Activated CD4-positive, alpha-beta T cell treated with anti-CD3 and anti-CD28 coated beads, Interleukin-2, amount 10 ng/mL, durations not matched to agents 7 days and 5 days (primary cell): ENCODE measurements at regions not wholly inside any gene's neighbourhood (a gene's known extent, or its start where the extent isn't known, plus 50 kb on each side); places are given as distances from the start of the nearest gene placed in this dataset.

Experiments used
- CTCF ChIA-PET: fragments of 350-600 bp; sonication (Branson Sonifier 250); formaldehyde crosslinking; loops from one replicate; lab custom pipeline; 2021; ENCODE audit warnings: antibody characterized with exemption; lab: Charles Lee
- POLR2A ChIA-PET: fragments of 350-600 bp; sonication (Branson Sonifier 250); formaldehyde crosslinking; loops from one replicate; lab custom pipeline; 2021; ENCODE audit warnings: antibody characterized with exemption; lab: Charles Lee
- DNase-seq: peaks from one replicate; pipeline ENCODE4 v3.0.0-alpha.2; 2020
- H3K27ac Mint-ChIP-seq: one replicate; pipeline ENCODE4 v1.8.0; 2021; ENCODE audit warnings: mild to moderate bottlenecking, moderate library complexity, mixed read lengths
- H3K27me3 Mint-ChIP-seq: one replicate; pipeline ENCODE4 v1.8.0; 2021; ENCODE audit warnings: mixed read lengths
- H3K36me3 Mint-ChIP-seq: one replicate; pipeline ENCODE4 v1.8.0; 2021; ENCODE audit warnings: low read depth, mixed read lengths
- H3K4me1 Mint-ChIP-seq: one replicate; pipeline ENCODE4 v1.8.0; 2021; ENCODE audit warnings: mixed read lengths
- H3K4me3 Mint-ChIP-seq: one replicate; pipeline ENCODE4 v1.8.0; 2021; ENCODE audit warnings: mild to moderate bottlenecking, moderate library complexity, mixed read lengths
- H3K9me3 Mint-ChIP-seq: one replicate; pipeline ENCODE4 v1.8.0; 2021; ENCODE audit warnings: mixed read lengths

- POLR2A ChIA-PET = no interaction called here
- H3K4me1 Mint-ChIP-seq = no peaks in the 10 kb centered on the region
- H3K4me3 Mint-ChIP-seq = no peak overlapping the region
- DNase-seq = no peak
- H3K27ac Mint-ChIP-seq = no peak overlapping the region
- H3K27me3 Mint-ChIP-seq = no peaks in the 10 kb centered on the region
- H3K9me3 Mint-ChIP-seq = peaks cover 2% of the 10 kb centered on the region
- CTCF ChIA-PET = no interaction called here
- H3K36me3 Mint-ChIP-seq = no peaks in the 10 kb centered on the region
Measured at GRCh38 chr5:164175083-164175482, 669.7 kb downstream of the MAT2B start.

- Mint-ChIP-seq H3K4me3 (no peak overlapping the region), H3K9me3 (no peaks in the 10 kb centered on the region), H3K27ac (no peak overlapping the region), H3K4me1 (no peaks in the 10 kb centered on the region), H3K36me3 (no peaks in the 10 kb centered on the region), H3K27me3 (no peaks in the 10 kb centered on the region)
- no peak for DNase-seq
- ChIA-PET POLR2A (no interaction called here), CTCF (no interaction called here)
Measured at GRCh38 chr5:164179406-164179805, 674.0 kb downstream of the MAT2B start.

DNA sequence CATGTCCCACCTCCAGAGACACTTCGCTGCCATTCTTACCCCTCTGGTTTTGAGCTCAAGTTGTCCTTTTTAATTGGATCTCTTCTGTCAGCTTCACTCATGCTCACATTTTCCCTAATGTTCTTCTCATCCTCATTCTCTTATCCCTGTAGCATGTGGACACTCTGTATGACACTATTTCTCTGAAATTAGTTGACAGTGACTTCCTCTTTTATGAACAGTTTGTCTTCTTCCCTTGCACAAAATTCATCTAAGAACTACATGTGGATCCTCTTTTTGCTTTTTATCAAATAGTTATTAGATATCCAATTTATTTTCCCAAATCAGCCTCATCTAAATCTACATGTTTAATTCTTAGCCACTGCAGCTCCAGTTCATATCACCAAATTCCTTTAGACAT, 676.2 kb downstream of the MAT2B start:
- no peaks in the 10 kb centered on the region for H3K4me1 Mint-ChIP-seq
- H3K27ac Mint-ChIP-seq = no peak overlapping the region
- no peaks in the 10 kb centered on the region for H3K9me3 Mint-ChIP-seq
- H3K27me3 Mint-ChIP-seq = no peaks in the 10 kb centered on the region
- H3K36me3 Mint-ChIP-seq = no peaks in the 10 kb centered on the region
- H3K4me3 Mint-ChIP-seq = no peak overlapping the region
- POLR2A ChIA-PET = no interaction called here
- no peak for DNase-seq
- CTCF ChIA-PET = no interaction called here

DNA sequence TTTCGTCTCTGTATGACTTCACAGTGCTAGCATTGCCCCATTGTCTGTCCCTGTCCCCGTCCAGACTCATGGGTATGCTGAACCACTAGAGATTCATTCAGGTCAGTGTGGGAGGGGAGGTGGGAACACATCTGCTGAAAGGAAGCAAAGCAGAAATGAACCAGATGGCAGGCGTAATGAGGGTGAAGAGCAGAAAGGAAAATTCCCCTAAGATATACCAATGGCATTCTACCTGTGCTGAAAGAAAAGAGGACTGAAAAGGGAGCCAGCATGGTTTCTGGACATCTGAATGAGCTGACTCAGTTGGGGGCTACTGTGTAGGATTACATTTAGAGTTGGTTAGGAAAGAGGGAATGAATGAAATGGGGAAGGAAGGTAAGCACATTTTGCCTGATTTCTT, 678.7 kb downstream of the MAT2B start:
- no peak overlapping the region for H3K27ac Mint-ChIP-seq
- H3K4me1 Mint-ChIP-seq = no peaks in the 10 kb centered on the region
- POLR2A ChIA-PET = no interaction called here
- no peak for DNase-seq
- CTCF ChIA-PET = no interaction called here
- H3K36me3 Mint-ChIP-seq = no peaks in the 10 kb centered on the region
- no peaks in the 10 kb centered on the region for H3K9me3 Mint-ChIP-seq
- no peak overlapping the region for H3K4me3 Mint-ChIP-seq
- no peaks in the 10 kb centered on the region for H3K27me3 Mint-ChIP-seq

- no peaks in the 10 kb centered on the region for H3K36me3 Mint-ChIP-seq
- ChIA-PET CTCF (no interaction called here), POLR2A (no interaction called here)
- no peak overlapping the region for H3K27ac Mint-ChIP-seq
- no peaks in the 10 kb centered on the region for H3K4me1 Mint-ChIP-seq
- no peaks in the 10 kb centered on the region for H3K27me3 Mint-ChIP-seq
- no peak overlapping the region for H3K4me3 Mint-ChIP-seq
- DNase-seq = no peak
- H3K9me3 Mint-ChIP-seq = no peaks in the 10 kb centered on the region
Measured at GRCh38 chr5:164185000-164185399, 679.6 kb downstream of the MAT2B start.

DNA sequence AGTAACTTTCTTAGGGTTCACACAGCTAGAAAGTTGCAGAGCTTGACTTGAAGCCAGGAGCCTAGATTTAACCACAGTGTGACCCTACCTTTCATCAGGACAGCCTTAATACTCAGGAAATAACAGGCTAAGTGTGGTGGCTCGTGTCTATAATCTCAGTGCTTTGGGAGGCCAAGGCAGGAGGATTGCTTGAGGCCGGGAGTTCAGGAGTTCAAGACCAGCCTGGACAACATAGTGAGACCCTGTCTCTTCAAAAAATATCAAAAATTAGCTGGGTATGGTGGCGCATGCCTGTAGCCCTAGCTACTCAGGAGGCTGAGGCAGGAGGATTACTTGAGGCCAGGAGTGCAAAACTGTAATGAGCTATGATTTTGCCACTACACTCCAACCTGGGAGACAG, 681.1 kb downstream of the MAT2B start:
- DNase-seq = no peak
- Mint-ChIP-seq H3K36me3 (no peaks in the 10 kb centered on the region), H3K27me3 (no peaks in the 10 kb centered on the region), H3K27ac (no peak overlapping the region), H3K4me3 (no peak overlapping the region), H3K9me3 (no peaks in the 10 kb centered on the region), H3K4me1 (no peaks in the 10 kb centered on the region)
- CTCF ChIA-PET = no interaction called here
- POLR2A ChIA-PET = no interaction called here

DNA sequence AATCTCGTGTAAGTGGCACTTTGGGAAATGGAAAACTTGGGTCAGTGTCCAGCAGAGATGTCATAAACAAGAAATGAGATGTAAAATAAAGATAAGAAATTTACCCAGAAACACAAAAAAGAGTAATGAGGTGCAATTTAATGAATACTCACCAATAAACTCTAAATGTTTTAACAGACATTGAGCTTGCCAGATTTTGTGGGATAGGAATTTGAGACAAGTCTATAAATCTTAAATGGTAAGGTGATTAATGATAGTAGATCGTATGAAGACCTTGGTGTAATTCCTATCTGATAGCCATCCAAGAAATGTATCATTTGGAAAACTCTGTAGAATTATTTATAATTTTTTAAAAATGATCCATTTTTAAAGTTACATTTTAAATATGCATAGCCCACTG, 682.4 kb downstream of the MAT2B start:
- CTCF ChIA-PET = interaction anchor here (1.1 kb wide), 1 partner anchor 280 kb away, joined by 3 read pairs; no protein-coding TSS in a partner anchor
- Mint-ChIP-seq H3K4me3 (no peak overlapping the region), H3K27me3 (no peaks in the 10 kb centered on the region), H3K36me3 (no peaks in the 10 kb centered on the region), H3K4me1 (no peaks in the 10 kb centered on the region), H3K27ac (no peak overlapping the region), H3K9me3 (no peaks in the 10 kb centered on the region)
- DNase-seq = no peak
- POLR2A ChIA-PET = no interaction called here

DNA sequence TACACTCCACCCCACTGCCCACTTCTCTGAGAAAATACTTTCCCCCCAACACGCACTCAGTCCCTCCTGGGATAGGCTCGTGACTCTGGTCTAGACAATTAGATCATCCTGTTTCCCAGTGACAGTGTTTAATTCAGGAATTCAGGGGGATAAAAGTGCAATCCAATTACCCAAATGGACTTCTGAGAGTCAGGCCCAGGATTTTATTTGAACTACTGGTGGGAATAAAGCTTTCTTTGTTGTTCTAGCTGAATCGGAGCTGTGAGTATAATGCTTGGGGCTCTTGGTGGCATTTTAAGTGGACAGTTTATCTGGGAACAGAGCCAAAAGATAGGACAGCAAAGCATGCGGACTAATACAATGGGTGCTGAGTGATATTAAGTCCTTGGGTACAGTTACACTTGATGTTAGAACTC, 683.3 kb downstream of the MAT2B start:
- Mint-ChIP-seq H3K4me3 (no peak overlapping the region), H3K36me3 (no peaks in the 10 kb centered on the region), H3K9me3 (no peaks in the 10 kb centered on the region), H3K27me3 (no peaks in the 10 kb centered on the region), H3K4me1 (no peaks in the 10 kb centered on the region), H3K27ac (no peak overlapping the region)
- no peak for DNase-seq
- CTCF ChIA-PET = interaction anchor here (1.1 kb wide), 1 partner anchor 279 kb away, joined by 3 read pairs; no protein-coding TSS in a partner anchor
- POLR2A ChIA-PET = no interaction called here

DNA sequence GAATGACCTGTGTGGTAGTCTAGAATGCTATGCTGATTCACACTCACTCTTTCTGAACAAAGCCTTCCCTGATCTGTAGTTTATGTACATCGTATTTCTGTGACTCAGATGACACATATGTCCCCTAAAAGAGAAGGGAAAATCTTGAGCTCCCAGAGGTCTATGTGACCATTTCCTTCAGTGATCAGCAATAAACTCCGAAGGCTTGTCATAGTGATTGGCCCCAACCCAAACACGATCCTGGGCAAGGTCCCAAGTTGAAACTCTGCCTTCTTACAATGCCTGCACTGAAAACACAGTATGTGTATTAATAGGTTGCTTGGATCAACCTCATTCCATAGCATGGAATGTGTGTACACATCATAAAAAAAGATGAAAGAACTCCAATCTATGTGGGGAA, 685.8 kb downstream of the MAT2B start:
- no peak for DNase-seq
- POLR2A ChIA-PET = no interaction called here
- no peaks in the 10 kb centered on the region for H3K4me1 Mint-ChIP-seq
- H3K27ac Mint-ChIP-seq = no peak overlapping the region
- no peaks in the 10 kb centered on the region for H3K27me3 Mint-ChIP-seq
- CTCF ChIA-PET = no interaction called here
- H3K4me3 Mint-ChIP-seq = no peak overlapping the region
- no peaks in the 10 kb centered on the region for H3K36me3 Mint-ChIP-seq
- H3K9me3 Mint-ChIP-seq = no peaks in the 10 kb centered on the region

GRCh38 chr5:164202338-164202737, 696.9 kb downstream of the MAT2B start:
- no peaks in the 10 kb centered on the region for H3K27me3 Mint-ChIP-seq
- H3K27ac Mint-ChIP-seq = no peak overlapping the region
- POLR2A ChIA-PET = no interaction called here

GRCh38 chr5:164203581-164204225, 698.3 kb downstream of the MAT2B start:
- ChIA-PET POLR2A (no interaction called here), CTCF (no interaction called here)
- Mint-ChIP-seq H3K27ac (no peak overlapping the region), H3K4me3 (no peak overlapping the region), H3K27me3 (no peaks in the 10 kb centered on the region), H3K4me1 (no peaks in the 10 kb centered on the region), H3K9me3 (peaks cover 4% of the 10 kb centered on the region), H3K36me3 (no peaks in the 10 kb centered on the region)
- no peak for DNase-seq

More at GRCh38 chr5:164202338-164202737, 696.9 kb downstream of the MAT2B start:
- Mint-ChIP-seq H3K4me3 (no peak overlapping the region), H3K36me3 (no peaks in the 10 kb centered on the region), H3K4me1 (no peaks in the 10 kb centered on the region), H3K9me3 (no peaks in the 10 kb centered on the region)
- DNase-seq = no peak
- CTCF ChIA-PET = no interaction called here

DNA sequence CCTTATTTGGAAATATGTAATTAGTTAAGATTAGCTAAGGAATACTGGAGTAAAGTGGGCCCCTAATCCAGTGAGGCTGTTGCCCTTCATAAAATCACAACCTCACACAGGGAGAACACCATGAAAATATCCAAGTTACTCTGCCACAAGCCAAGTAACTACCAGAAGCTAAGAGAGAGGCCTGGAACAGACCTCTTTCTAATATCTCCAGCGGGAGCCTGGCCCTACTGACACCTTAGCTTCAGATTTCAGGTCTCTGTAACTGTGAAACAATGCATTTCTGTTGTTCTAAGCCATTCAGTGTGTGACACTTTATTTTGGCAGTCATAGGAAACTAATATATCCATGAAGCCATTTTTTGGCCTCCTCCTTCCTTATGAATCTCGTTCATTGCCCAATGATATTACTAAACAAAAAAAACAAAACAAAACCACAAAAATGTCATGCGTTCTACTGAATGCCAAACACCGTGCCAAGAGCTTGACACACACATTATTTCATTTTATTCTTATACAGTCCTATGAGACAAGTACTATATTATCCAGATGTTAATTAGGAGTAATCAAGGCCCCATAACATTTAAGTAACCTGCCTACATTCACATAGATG, 699.0 kb downstream of the MAT2B start:
- peaks cover 4% of the 10 kb centered on the region for H3K9me3 Mint-ChIP-seq
- no peaks in the 10 kb centered on the region for H3K4me1 Mint-ChIP-seq
- DNase-seq = no peak
- no peaks in the 10 kb centered on the region for H3K36me3 Mint-ChIP-seq
- ChIA-PET POLR2A (interaction anchor here (0.7 kb wide), 1 partner anchor 1480 kb away, joined by 4 read pairs; no protein-coding TSS in a partner anchor), CTCF (no interaction called here)
- H3K4me3 Mint-ChIP-seq = no peak overlapping the region
- no peaks in the 10 kb centered on the region for H3K27me3 Mint-ChIP-seq
- H3K27ac Mint-ChIP-seq = no peak overlapping the region

DNA sequence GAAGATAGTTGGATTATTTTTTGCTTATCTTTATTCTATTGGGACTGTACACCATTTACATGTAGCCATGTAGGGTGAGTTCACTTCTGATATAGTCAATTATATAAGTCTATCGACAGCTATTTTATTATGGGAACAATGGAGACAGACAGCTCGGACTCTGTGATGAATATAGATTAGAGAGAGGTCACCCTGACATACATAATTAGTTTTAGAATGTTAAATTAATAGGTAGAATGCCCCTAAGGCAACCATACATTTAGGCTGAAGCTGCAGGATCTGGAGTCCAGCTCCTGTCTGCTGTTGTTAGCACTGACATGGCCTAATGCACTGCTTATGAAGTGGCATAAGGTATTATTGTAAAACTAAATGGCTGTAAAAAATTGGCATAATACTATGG, 700.8 kb downstream of the MAT2B start:
- Mint-ChIP-seq H3K36me3 (no peaks in the 10 kb centered on the region), H3K4me1 (no peaks in the 10 kb centered on the region), H3K27me3 (no peaks in the 10 kb centered on the region), H3K4me3 (no peak overlapping the region), H3K9me3 (peaks cover 4% of the 10 kb centered on the region), H3K27ac (no peak overlapping the region)
- CTCF ChIA-PET = no interaction called here
- DNase-seq = no peak
- POLR2A ChIA-PET = no interaction called here

DNA sequence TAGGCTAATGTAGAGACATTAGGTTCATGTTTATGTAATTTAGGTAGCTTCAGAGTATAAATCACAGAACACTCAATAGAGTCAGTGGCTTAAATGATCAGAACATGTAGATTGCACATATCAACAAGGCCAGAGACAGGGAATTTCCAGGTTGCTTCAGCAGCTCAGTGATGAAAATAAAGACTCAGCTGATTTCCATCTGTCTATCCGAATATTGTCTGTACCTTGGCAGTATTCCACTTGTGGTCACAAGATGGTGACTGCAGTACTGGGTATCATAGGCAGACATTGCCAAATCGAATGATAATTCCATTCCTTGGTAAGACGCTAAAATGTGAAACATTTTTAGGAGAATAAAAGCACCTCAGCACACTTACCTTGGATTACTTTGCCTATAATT, 702.2 kb downstream of the MAT2B start:
- CTCF ChIA-PET = no interaction called here
- Mint-ChIP-seq H3K4me1 (no peaks in the 10 kb centered on the region), H3K27ac (no peak overlapping the region), H3K27me3 (no peaks in the 10 kb centered on the region), H3K4me3 (no peak overlapping the region), H3K36me3 (no peaks in the 10 kb centered on the region), H3K9me3 (peaks cover 4% of the 10 kb centered on the region)
- POLR2A ChIA-PET = no interaction called here
- no peak for DNase-seq
